ENCODE measurements at regions not wholly inside any gene's neighbourhood (a gene's known extent, or its start where the extent isn't known, plus 50 kb on each side); places are given as distances from the start of the nearest gene placed in this dataset.

DNA sequence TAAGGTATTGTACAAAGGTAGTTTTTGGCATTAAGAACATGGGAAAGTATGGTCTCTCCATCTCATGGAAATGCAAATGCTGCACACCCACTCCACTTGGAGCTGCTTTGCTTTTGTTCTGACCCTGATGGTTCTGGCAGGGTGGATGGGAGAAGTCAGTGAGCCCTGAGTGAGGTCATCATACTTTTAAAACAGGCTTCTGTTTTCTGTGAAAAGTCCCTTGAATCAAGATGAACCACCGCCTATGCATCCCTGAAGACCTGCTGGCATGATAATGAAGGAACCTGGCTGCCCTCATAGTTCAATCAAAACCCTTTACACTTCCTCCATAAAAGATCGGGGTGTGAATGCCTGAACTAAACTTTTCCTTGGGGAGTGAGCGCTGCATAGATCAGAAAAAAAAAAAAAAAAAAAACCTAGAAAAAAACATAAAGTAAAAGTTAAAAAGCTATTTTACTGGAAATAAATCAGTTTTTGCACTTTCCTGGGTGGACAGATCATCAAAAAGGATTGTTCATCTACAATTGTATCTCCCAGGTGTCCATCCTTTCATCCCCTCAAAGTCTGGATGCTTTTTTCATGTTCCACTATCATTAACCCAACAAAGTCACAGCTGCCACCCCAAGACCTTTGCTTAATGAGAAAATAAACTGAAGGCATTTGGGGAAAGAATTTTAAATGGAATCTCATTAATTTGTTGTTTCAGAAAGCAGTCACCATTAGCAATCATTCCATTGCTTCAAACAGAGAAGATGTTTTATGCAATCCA is 728.1 kb upstream of the DDX18 start:
- Histone ChIP-seq H3K9me3 (peaks cover 3% of the 10 kb centered on the region), H3K4me1 (no peaks in the 10 kb centered on the region), H3K36me3 (no peaks in the 10 kb centered on the region), H3K27ac (no peak overlapping the region), H3K27me3 (no peaks in the 10 kb centered on the region), H3K4me3 (no peak overlapping the region)
- WGBS = 70% methylated on average over 3 of the region's 3 CpGs
- DNase-seq (ENCODE audit: low spot score in 2 of 2) = no peak
- TF ChIP-seq EP300 (IDR thresholded peaks at IDR 0.05) = no peak
- TF ChIP-seq POLR2AphosphoS5 (IDR thresholded peaks at IDR 0.05) = no peak
- TF ChIP-seq, protein P1, sequence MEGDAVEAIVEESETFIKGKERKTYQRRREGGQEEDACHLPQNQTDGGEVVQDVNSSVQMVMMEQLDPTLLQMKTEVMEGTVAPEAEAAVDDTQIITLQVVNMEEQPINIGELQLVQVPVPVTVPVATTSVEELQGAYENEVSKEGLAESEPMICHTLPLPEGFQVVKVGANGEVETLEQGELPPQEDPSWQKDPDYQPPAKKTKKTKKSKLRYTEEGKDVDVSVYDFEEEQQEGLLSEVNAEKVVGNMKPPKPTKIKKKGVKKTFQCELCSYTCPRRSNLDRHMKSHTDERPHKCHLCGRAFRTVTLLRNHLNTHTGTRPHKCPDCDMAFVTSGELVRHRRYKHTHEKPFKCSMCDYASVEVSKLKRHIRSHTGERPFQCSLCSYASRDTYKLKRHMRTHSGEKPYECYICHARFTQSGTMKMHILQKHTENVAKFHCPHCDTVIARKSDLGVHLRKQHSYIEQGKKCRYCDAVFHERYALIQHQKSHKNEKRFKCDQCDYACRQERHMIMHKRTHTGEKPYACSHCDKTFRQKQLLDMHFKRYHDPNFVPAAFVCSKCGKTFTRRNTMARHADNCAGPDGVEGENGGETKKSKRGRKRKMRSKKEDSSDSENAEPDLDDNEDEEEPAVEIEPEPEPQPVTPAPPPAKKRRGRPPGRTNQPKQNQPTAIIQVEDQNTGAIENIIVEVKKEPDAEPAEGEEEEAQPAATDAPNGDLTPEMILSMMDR (IDR thresholded peaks at IDR 0.05) = no peak
- no peak for TF ChIP-seq POLR2A (IDR thresholded peaks at IDR 0.05)

DNA sequence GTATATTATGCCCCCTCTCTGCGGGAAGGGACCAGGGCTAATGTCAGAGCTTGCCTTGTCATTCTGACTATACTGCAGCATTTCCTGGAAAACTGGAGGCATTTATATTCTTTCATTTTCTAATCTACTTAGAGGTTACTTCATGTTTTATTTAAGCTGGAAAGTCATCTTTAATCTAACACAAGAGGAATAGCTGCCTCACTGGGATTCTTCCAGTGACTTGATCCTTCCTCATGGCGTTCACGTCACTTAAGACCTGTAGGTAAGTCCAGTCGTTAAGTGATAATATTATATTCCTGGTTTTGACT is 727.6 kb upstream of the DDX18 start:
- Histone ChIP-seq H3K4me3 (no peak overlapping the region), H3K27ac (no peak overlapping the region), H3K4me1 (no peaks in the 10 kb centered on the region), H3K36me3 (no peaks in the 10 kb centered on the region), H3K27me3 (no peaks in the 10 kb centered on the region), H3K9me3 (peaks cover 3% of the 10 kb centered on the region)
- DNase-seq (ENCODE audit: low spot score in 2 of 2) = no peak
- WGBS = 77% methylated on average over 4 of the region's 4 CpGs
- no peak for TF ChIP-seq POLR2AphosphoS5 (IDR thresholded peaks at IDR 0.05)
- TF ChIP-seq EP300 (IDR thresholded peaks at IDR 0.05) = no peak
- TF ChIP-seq, protein P1 (IDR thresholded peaks at IDR 0.05) = no peak
- TF ChIP-seq POLR2A (IDR thresholded peaks at IDR 0.05) = no peak

DNA sequence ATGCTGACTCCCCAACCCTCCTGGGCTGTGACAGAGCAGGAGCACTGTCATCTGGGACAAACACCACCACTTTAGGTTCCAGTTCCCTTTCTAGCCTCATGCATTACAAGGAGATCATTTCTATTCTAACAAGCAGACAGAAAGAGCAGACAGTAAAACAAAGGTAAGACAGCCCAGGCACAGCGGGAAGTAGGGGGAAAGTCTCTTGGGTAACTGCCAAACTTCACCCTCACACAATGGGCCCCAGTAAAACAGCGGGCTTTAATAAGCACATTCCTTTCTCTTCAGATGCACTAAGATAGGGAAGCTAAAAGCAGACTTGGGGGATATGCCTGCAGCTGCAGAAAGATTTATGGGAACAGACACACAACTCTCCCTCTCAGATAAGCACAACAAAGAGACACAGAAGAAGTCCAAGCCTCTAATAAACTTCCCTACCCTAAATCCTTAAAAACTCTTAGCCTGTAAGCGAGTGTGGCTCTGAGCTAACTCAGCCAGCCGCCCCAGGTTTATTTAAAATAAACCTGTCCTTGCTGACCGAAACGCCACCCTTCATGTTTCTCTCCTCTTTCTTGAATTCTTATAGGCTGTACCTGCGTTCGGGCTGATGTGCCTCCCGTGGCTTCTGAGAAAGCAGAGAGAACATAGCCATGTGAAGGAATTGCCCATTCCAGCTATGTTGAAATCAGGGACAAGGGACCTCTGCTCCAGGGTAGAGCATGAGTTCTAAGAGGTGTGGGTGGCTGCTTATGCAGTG is 726.8 kb upstream of the DDX18 start:
- Histone ChIP-seq H3K27ac (no peak overlapping the region), H3K27me3 (no peaks in the 10 kb centered on the region), H3K4me3 (no peak overlapping the region), H3K36me3 (no peaks in the 10 kb centered on the region), H3K4me1 (no peaks in the 10 kb centered on the region), H3K9me3 (peaks cover 3% of the 10 kb centered on the region)
- TF ChIP-seq EP300 (IDR thresholded peaks at IDR 0.05) (no peak), POLR2A (IDR thresholded peaks at IDR 0.05) (no peak), POLR2AphosphoS5 (IDR thresholded peaks at IDR 0.05) (no peak)
- TF ChIP-seq, protein P1 (IDR thresholded peaks at IDR 0.05) = no peak
- WGBS = 6% methylated on average over 9 of the region's 9 CpGs
- no peak for DNase-seq (ENCODE audit: low spot score in 2 of 2)

DNA sequence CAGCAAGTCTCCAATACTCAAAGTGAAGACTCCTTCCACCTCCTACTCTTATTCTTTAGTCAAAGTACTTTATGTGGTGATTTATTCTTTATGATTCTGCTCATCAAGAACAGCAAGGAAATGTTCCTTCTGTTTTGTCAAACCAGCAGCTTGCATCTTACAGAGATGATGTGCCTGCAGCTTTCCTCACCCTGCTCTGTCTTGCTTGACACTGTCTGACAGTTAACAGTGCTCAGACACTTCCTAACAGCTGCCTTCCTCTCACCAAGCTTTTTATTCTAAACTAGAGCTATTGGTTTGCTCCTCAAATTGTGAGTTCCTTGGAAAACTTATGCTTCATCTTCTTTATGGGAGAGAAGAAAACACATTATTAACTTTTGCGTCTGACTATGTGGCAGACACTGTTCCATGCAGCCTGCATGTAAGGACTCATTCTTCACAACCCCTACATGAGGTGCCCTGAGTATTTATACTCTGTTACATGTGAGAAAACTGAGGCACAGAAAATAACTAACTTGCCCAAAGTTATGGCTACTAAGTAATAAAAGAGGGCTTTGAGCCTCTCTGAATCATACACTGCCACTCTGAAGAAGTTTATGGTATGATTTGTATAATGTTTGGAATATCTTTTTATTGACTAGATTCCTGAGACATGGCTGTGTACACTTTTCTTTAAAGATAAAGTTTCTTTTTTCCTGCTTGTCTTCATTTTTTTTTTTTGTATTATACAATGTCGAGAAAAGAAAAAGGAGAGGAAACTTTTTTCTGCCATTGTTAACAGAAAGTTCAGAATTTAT is 723.3 kb upstream of the DDX18 start:
- peaks cover 3% of the 10 kb centered on the region for H3K9me3 ChIP-seq
- H3K36me3 ChIP-seq = no peaks in the 10 kb centered on the region
- no peaks in the 10 kb centered on the region for H3K4me1 ChIP-seq
- TF ChIP-seq, protein P1 (IDR thresholded peaks at IDR 0.05) = no peak
- H3K27me3 ChIP-seq = no peaks in the 10 kb centered on the region
- WGBS = 71% methylated on average over 2 of the region's 2 CpGs
- no peak for DNase-seq (ENCODE audit: low spot score in 2 of 2)
- H3K4me3 ChIP-seq = no peak overlapping the region
- H3K27ac ChIP-seq = no peak overlapping the region

DNA sequence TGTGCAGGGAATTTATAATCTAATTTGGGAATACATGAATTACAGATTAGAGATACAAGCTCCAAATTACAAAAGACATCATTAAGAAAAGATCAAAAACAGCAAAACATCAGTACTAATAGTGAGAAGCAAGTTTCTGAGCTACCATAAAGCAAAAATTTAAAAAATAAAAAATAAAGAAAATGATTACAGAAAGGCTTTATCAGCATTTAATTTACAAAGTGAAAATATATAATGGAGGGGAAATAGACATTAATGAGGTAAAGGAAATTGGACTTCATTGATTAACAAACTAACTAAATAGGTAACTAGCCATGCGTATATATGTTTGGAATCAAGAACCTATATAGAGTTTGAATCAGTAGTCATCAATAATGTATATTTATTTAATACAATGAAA is 712.9 kb upstream of the DDX18 start:
- WGBS = 98% methylated on average over 1 of the region's 1 CpG
- TF ChIP-seq POLR2AphosphoS5 (IDR thresholded peaks at IDR 0.05) = no peak
- TF ChIP-seq, protein P1 (IDR thresholded peaks at IDR 0.05) = no peak
- no peak for TF ChIP-seq POLR2A (IDR thresholded peaks at IDR 0.05)
- no peak for TF ChIP-seq EP300 (IDR thresholded peaks at IDR 0.05)
- Histone ChIP-seq H3K27ac (no peak overlapping the region), H3K4me1 (no peaks in the 10 kb centered on the region), H3K9me3 (peaks cover 4% of the 10 kb centered on the region), H3K4me3 (no peak overlapping the region), H3K27me3 (no peaks in the 10 kb centered on the region), H3K36me3 (no peaks in the 10 kb centered on the region)
- no peak for DNase-seq (ENCODE audit: low spot score in 2 of 2)

All from suprapubic skin (tissue), 4 donors.